ENCODE measurements at regions not wholly inside any gene's neighbourhood (a gene's known extent, or its start where the extent isn't known, plus 50 kb on each side); places are given as distances from the start of the nearest gene placed in this dataset.

GRCh38 chr2:186220409-186220808 lies 265.7 kb upstream of the ZC3H15 start:
- no peak for FAIRE-seq
- no peak overlapping the region for H3K9ac ChIP-seq (ENCODE audit: insufficient read depth in 1 of 2, low read depth in 2 of 2, low read length in 2 of 2)
- TF ChIP-seq ADNP (tag; IDR thresholded peaks at IDR 0.05) (no peak), SRSF3 (IDR thresholded peaks at IDR 0.05; ENCODE audit: insufficient read depth, low read length) (no peak), HOXB6 (CRISPR knock-in tag; IDR thresholded peaks at IDR 0.05; ENCODE audit: borderline replicate concordance) (no peak), HDAC1 (IDR thresholded peaks at IDR 0.05) (no peak), ZNF280B (CRISPR knock-in tag; IDR thresholded peaks at IDR 0.05) (no peak), SMARCC2 (IDR thresholded peaks at IDR 0.05; ENCODE audit: low read depth) (no peak), FOXJ2 (tag; IDR thresholded peaks at IDR 0.05) (no peak), CBX8 (IDR thresholded peaks at IDR 0.05; ENCODE audit: borderline replicate concordance, extremely low read depth, low read depth, low read length, poor library complexity, severe bottlenecking) (no peak), ZBED1 (IDR thresholded peaks at IDR 0.05) (no peak), ZKSCAN3 (CRISPR knock-in tag; IDR thresholded peaks at IDR 0.05) (no peak), ZNF766 (CRISPR knock-in tag; conservative IDR thresholded peaks at IDR 0.05) (no peak)
- in situ Hi-C loops (cut with MboI) (no loop called here), intact Hi-C loops (cut with micrococcal nuclease) (no loop called here)
- WGBS (ENCODE audit: insufficient coverage, low coverage, missing lambda C conversion rate), result 3% methylated on average over 5 of the region's 5 CpGs
- no peak for ATAC-seq
- CTCF ChIA-PET (ENCODE audit: low intra/inter-chr PET ratio), result no interaction called here
- POLR2A ChIA-PET, result no interaction called here
- no peak overlapping the region for H3K27ac ChIP-seq (ENCODE audit: extremely low read depth, low read depth, low read length)
- no peaks in the 10 kb centered on the region for H4K20me1 ChIP-seq (replicated peaks; ENCODE audit: control insufficient read depth, insufficient read depth, low read length)
- no peak overlapping the region for H2AFZ ChIP-seq (ENCODE audit: low read depth, low read length)
- no peak for DNase-seq (ENCODE audit: extremely low read depth in 1 of 4, low spot score in 3 of 4)
- BruUV-seq (replicated peaks), result no TSS peak
- H3K4me3 ChIP-seq, result no peak overlapping the region
- H3K9me1 ChIP-seq (ENCODE audit: control insufficient read depth, insufficient read depth, low read length), result no peaks in the 10 kb centered on the region
- no peaks in the 10 kb centered on the region for H3K79me2 ChIP-seq (ENCODE audit: control insufficient read depth, insufficient read depth, low read length)
- no peak overlapping the region for H3K4me2 ChIP-seq (ENCODE audit: insufficient read depth, low read length)
- H3K4me1 ChIP-seq (replicated peaks in 1 of 2; ENCODE audit: control insufficient read depth in 2 of 2, insufficient read depth in 2 of 2, low read length in 2 of 2), result no peaks in the 10 kb centered on the region
- no peaks in the 10 kb centered on the region for H3K36me3 ChIP-seq (ENCODE audit: control insufficient read depth, insufficient read depth, low read length)
- no peaks in the 10 kb centered on the region for H3K27me3 ChIP-seq (ENCODE audit: control insufficient read depth in 2 of 2, insufficient read depth in 2 of 2, low read length in 2 of 2)
- H3K9me3 ChIP-seq (replicated peaks; ENCODE audit: control insufficient read depth, insufficient read depth, low read depth, low read length), result no peaks in the 10 kb centered on the region
